Hypothalamus (tissue), 51 donors: ENCODE measurements at regions not wholly inside any gene's neighbourhood (a gene's known extent, or its start where the extent isn't known, plus 50 kb on each side); places are given as distances from the start of the nearest gene placed in this dataset.
"Not testable (repeated sequence)": the region's sequence is repeated elsewhere in the genome, so short reads cannot be mapped to it uniquely, and the experiment has no call there.

Experiments used
- DNase-seq, 51 donors: peaks; one replicate each; lab custom pipeline; 2025; lab: John Stamatoyannopoulos, UW

- no peak for DNase-seq
These were observed 137.2 kb downstream of the CDH26 start for GRCh38 chr20:60095456-60095855.

GRCh38 chr20:60096166-60096565 is 137.9 kb downstream of the CDH26 start:
- no peak for DNase-seq

- no peak for DNase-seq
These were observed 139.1 kb downstream of the CDH26 start for GRCh38 chr20:60097285-60097684.

GRCh38 chr20:60100780-60101179 is 142.6 kb downstream of the CDH26 start:
- DNase-seq = no peak

GRCh38 chr20:60101201-60101890 is 143.1 kb downstream of the CDH26 start:
- no peak for DNase-seq

GRCh38 chr20:60101891-60102281 is 143.7 kb downstream of the CDH26 start:
- DNase-seq = no peak

GRCh38 chr20:60102665-60103210 is 144.5 kb downstream of the CDH26 start:
- no peak for DNase-seq

- no peak for DNase-seq
These were observed 147.0 kb downstream of the CDH26 start for GRCh38 chr20:60104993-60105803.

GRCh38 chr20:60106186-60106585 is 148.0 kb downstream of the CDH26 start:
- DNase-seq = not testable (repeated sequence)

GRCh38 chr20:60107621-60108390 is 149.6 kb downstream of the CDH26 start:
- DNase-seq = no peak

GRCh38 chr20:60108397-60108796 is 150.2 kb downstream of the CDH26 start:
- no peak for DNase-seq

- DNase-seq = no peak
These were observed 155.0 kb downstream of the CDH26 start for GRCh38 chr20:60113024-60113724.

GRCh38 chr20:60113771-60114170 is 155.5 kb downstream of the CDH26 start:
- no peak for DNase-seq

- DNase-seq = no peak
These were observed 157.2 kb downstream of the CDH26 start for GRCh38 chr20:60115451-60115850.

- DNase-seq = peak in 1 of 51 donors; percentile 21
These were observed 158.1 kb downstream of the CDH26 start for GRCh38 chr20:60116128-60116909.

- no peak for DNase-seq
These were observed 158.8 kb downstream of the CDH26 start for GRCh38 chr20:60117065-60117464.

- no peak for DNase-seq
These were observed 163.7 kb downstream of the CDH26 start for GRCh38 chr20:60121903-60122302.

- DNase-seq = no peak
These were observed 164.4 kb downstream of the CDH26 start for GRCh38 chr20:60122671-60123070.

- no peak for DNase-seq
These were observed 164.9 kb downstream of the CDH26 start for GRCh38 chr20:60123096-60123495.

GRCh38 chr20:60123652-60124051 is 165.4 kb downstream of the CDH26 start:
- no peak for DNase-seq
